D721Med (cell line): ENCODE measurements at regions not wholly inside any gene's neighbourhood (a gene's known extent, or its start where the extent isn't known, plus 50 kb on each side); places are given as distances from the start of the nearest gene placed in this dataset.
"Not testable (repeated sequence)": the region's sequence is repeated elsewhere in the genome, so short reads cannot be mapped to it uniquely, and the experiment has no call there.

ENCODE experiments used
- DNase-seq: peaks from one replicate; pipeline ENCODE4 v3.0.0; 2011; ENCODE audit warnings: low spot score; ENCODE audit not compliant: insufficient read length
- FAIRE-seq: peaks from 2 replicates; lab custom pipeline; 2011; peaks lifted over from hg19 to GRCh38; lab: Jason Lieb, UNC
- TF ChIP-seq, protein P1 (sequence below): IDR thresholded peaks from 2 replicates; pipeline ENCODE4 v1.5.1; 2012; ENCODE audit warnings: mild to moderate bottlenecking, control low read depth; ENCODE audit not compliant: insufficient read depth; ENCODE audit errors: missing control alignments

DNA sequence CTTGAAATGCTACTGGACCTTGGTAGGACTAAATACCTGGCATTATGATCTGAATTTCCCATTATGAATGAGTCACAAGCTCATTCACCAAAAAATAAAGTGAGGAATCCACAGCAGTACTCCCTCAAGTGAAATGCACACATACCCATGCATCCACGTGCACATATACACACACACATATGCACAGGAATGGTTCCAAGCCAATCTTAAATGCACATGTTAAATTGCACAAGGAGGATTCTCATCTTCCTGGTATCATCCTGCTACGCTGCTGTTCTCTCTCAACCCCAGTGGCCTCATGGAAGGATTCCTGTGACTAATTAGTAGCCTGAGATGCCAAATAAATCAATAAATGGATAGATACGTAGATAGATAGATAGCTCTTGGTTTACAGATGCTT is 132.1 kb upstream of the KLF12 start:
- TF ChIP-seq, protein P1, sequence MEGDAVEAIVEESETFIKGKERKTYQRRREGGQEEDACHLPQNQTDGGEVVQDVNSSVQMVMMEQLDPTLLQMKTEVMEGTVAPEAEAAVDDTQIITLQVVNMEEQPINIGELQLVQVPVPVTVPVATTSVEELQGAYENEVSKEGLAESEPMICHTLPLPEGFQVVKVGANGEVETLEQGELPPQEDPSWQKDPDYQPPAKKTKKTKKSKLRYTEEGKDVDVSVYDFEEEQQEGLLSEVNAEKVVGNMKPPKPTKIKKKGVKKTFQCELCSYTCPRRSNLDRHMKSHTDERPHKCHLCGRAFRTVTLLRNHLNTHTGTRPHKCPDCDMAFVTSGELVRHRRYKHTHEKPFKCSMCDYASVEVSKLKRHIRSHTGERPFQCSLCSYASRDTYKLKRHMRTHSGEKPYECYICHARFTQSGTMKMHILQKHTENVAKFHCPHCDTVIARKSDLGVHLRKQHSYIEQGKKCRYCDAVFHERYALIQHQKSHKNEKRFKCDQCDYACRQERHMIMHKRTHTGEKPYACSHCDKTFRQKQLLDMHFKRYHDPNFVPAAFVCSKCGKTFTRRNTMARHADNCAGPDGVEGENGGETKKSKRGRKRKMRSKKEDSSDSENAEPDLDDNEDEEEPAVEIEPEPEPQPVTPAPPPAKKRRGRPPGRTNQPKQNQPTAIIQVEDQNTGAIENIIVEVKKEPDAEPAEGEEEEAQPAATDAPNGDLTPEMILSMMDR: no peak
- FAIRE-seq: peak; percentile 44

DNA sequence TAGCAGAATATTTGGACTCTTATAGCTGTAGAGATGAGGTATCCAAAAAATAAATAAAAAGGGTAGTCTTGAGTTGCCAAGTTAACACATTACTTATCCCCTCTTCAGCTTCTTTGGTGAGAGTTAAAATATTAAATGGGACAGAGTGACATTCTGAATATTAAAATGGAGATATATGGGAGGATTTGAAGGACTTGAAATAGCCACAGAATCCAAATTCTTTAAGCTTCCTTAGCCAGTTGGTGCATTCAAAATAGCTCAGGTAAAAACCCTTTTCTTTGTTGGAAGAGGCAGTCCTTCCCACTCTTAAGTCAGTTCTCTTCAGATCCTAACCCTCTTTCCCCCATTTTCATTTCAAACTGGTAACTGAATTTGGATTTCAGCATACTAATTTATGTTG is 130.1 kb upstream of the KLF12 start:
- TF ChIP-seq, protein P1: no peak
- DNase-seq (no peak), FAIRE-seq (no peak)

More for the DNA sequence above, 132.1 kb upstream of the KLF12 start:
- no peak for DNase-seq

GRCh38 chr13:74260420-74260819 is 126.2 kb upstream of the KLF12 start:
- not testable (repeated sequence) for DNase-seq, FAIRE-seq

- TF ChIP-seq, protein P1: no peak
- no peak for FAIRE-seq
- no peak for DNase-seq
Measured at GRCh38 chr13:74259641-74260040, 125.4 kb upstream of the KLF12 start.

- FAIRE-seq: no peak
- TF ChIP-seq, protein P1: no peak
Measured at GRCh38 chr13:74258961-74259360, 124.8 kb upstream of the KLF12 start.

GRCh38 chr13:74256969-74257368 is 122.8 kb upstream of the KLF12 start:
- TF ChIP-seq, protein P1: no peak

More at GRCh38 chr13:74258961-74259360, 124.8 kb upstream of the KLF12 start:
- no peak for DNase-seq

GRCh38 chr13:74253161-74253560 is 119.0 kb upstream of the KLF12 start:
- FAIRE-seq: no peak
- no peak for DNase-seq
- TF ChIP-seq, protein P1: no peak

More at GRCh38 chr13:74256969-74257368, 122.8 kb upstream of the KLF12 start:
- DNase-seq: no peak
- no peak for FAIRE-seq
